ENCODE measurements at regions not wholly inside any gene's neighbourhood (a gene's known extent, or its start where the extent isn't known, plus 50 kb on each side); places are given as distances from the start of the nearest gene placed in this dataset.
A peak's percentile ranks its signal among the peaks of the same experiment; 100 is the strongest.

- intact Hi-C loops (cut with micrococcal nuclease; ENCODE audit: unreplicated experiment), result no loop called here
- Histone ChIP-seq H3K79me2 (ENCODE audit: insufficient read depth, low read length) (no peaks in the 10 kb centered on the region), H3K27me3 (ENCODE audit: control insufficient read depth in 1 of 2, insufficient read depth in 2 of 2, low read length in 2 of 2) (no peaks in the 10 kb centered on the region), H3K4me2 (ENCODE audit: low read depth, low read length) (peak overlapping the region; percentile 91), H3K4me3 (replicated peaks in 1 of 3; ENCODE audit: insufficient read depth in 1 of 3, low read depth in 2 of 3, low read length in 3 of 3) (peak overlapping the region; percentile 44 to 63 (median 53)), H3K27ac (ENCODE audit: extremely low read length, insufficient read depth, low read length) (peak overlapping the region; percentile 46), H3K4me1 (ENCODE audit: insufficient read depth, low read length) (peaks cover 40% of the 10 kb centered on the region), H3K9ac (ENCODE audit: insufficient read depth, low read depth, low read length) (peak overlapping the region; percentile 37; the same call in 1 of the 2 replicates), H4K20me1 (ENCODE audit: insufficient read depth, low read length) (no peaks in the 10 kb centered on the region), H2AFZ (ENCODE audit: low read length) (no peak overlapping the region), H3K36me3 (replicated peaks in 1 of 2; ENCODE audit: control insufficient read depth in 1 of 2, insufficient read depth in 2 of 2, low read length in 2 of 2) (no peaks in the 10 kb centered on the region), H3K9me3 (ENCODE audit: low read length) (no peaks in the 10 kb centered on the region)
- in situ Hi-C loops (cut with HindIII; ENCODE audit: extremely low pct_ligation_motif_present, low pct_unique_long_range_greater_than_20kb), result no loop called here
- ChIA-PET CTCF (ENCODE audit: low intra/inter-chr PET ratio, low total read pairs) (no interaction called here), POLR2A (no interaction called here)
- ATAC-seq (no peak), FAIRE-seq (no peak), DNase-seq (ENCODE audit: low spot score) (peak; percentile 18)
- WGBS (ENCODE audit: low lambda C conversion rate), result 1% methylated on average over 12 of the region's 13 CpGs
- BruUV-seq (replicated peaks), result no TSS peak
- TF ChIP-seq NFIC (IDR thresholded peaks at IDR 0.05; ENCODE audit: low read length) (0 out of 2 replicates have a peak, but pooled peaks have one; percentile 13), THAP8 (CRISPR knock-in tag; IDR thresholded peaks at IDR 0.05; ENCODE audit: borderline replicate concordance) (no peak), RBFOX2 (IDR thresholded peaks at IDR 0.05; ENCODE audit: low read depth, low read length) (no peak), PRDM10 (CRISPR knock-in tag; IDR thresholded peaks at IDR 0.05; ENCODE audit: low read depth) (no peak), ZBTB26 (CRISPR knock-in tag; IDR thresholded peaks at IDR 0.05; ENCODE audit: borderline replicate concordance) (no peak), ZNF562 (CRISPR knock-in tag; IDR thresholded peaks at IDR 0.05; ENCODE audit: borderline replicate concordance) (no peak), GFI1 (CRISPR knock-in tag; IDR thresholded peaks at IDR 0.05; ENCODE audit: borderline replicate concordance) (peak; percentile 49), TCF7 (IDR thresholded peaks at IDR 0.05; ENCODE audit: low read depth) (peak; percentile 40; the same call in 1 of the 2 replicates), KMT2B (CRISPR knock-in tag; IDR thresholded peaks at IDR 0.05) (no peak), HNF4A (CRISPR knock-in tag; IDR thresholded peaks at IDR 0.05) (0 out of 2 replicates have a peak, but pooled peaks have one; percentile 21), ARID5B (CRISPR knock-in tag; IDR thresholded peaks at IDR 0.05) (peak; percentile 45), ARNT (IDR thresholded peaks at IDR 0.05) (no peak), PPARG (CRISPR knock-in tag; conservative IDR thresholded peaks at IDR 0.05) (0 out of 2 replicates have a peak, but pooled peaks have one; percentile 25), ZMYM4 (CRISPR knock-in tag; IDR thresholded peaks at IDR 0.05) (0 out of 2 replicates have a peak, but pooled peaks have one; percentile 31), CREM (IDR thresholded peaks at IDR 0.05) (peak; percentile 20; the same call in 1 of the 2 replicates), CREM (CRISPR knock-in tag; IDR thresholded peaks at IDR 0.05) (no peak)
These were observed 190.7 kb upstream of the GATA6 start for GRCh38 chr18:21978546-21979170.
